ENCODE measurements at regions not wholly inside any gene's neighbourhood (a gene's known extent, or its start where the extent isn't known, plus 50 kb on each side); places are given as distances from the start of the nearest gene placed in this dataset.

GRCh38 chr20:41668057-41668749 is 50.0 kb upstream of the CHD6 start:
- TF ChIP-seq CTCF (IDR thresholded peaks at IDR 0.05) = no peak
- TF ChIP-seq POLR2A (IDR thresholded peaks at IDR 0.05) = no peak

All from heart left ventricle (tissue), 13 donors.